WERI-Rb-1 (cell line): ENCODE measurements at regions not wholly inside any gene's neighbourhood (a gene's known extent, or its start where the extent isn't known, plus 50 kb on each side); places are given as distances from the start of the nearest gene placed in this dataset.

Experiments
- DNase-seq: peaks from one replicate; pipeline ENCODE4 v3.0.0-alpha.2; 2020
- H3K27ac ChIP-seq: fragments of 250-450 bp; sonication (Bioruptor Pico); 2 replicates; pipeline ENCODE4 v1.5.1; 2020; ENCODE audit warnings: mild to moderate bottlenecking, moderate library complexity
- H3K27me3 ChIP-seq: fragments of 250-450 bp; sonication (Bioruptor Pico); 2 replicates; pipeline ENCODE4 v1.5.1; 2021; ENCODE audit warnings: mild to moderate bottlenecking, low read depth, moderate library complexity; ENCODE audit not compliant: insufficient read depth, severe bottlenecking
- H3K36me3 ChIP-seq: fragments of 250-450 bp; sonication (Bioruptor Pico); 2 replicates; pipeline ENCODE4 v1.5.1; 2020; ENCODE audit warnings: mild to moderate bottlenecking, moderate library complexity
- H3K4me3 ChIP-seq: 2 replicates; pipeline ENCODE4 v1.5.1; 2011; ENCODE audit warnings: low read depth, mild to moderate bottlenecking, control low read depth, low read length
- H3K9me3 ChIP-seq: fragments of 250-450 bp; sonication (Bioruptor Pico); 2 replicates; pipeline ENCODE4 v1.5.1; 2021; ENCODE audit warnings: mild to moderate bottlenecking, moderate library complexity; ENCODE audit not compliant: severe bottlenecking
- TF ChIP-seq, protein P1 (sequence below): IDR thresholded peaks from 2 replicates; pipeline ENCODE4 v1.5.1; 2011; ENCODE audit warnings: low read depth, mild to moderate bottlenecking, control low read depth, inconsistent platforms, low read length

DNA sequence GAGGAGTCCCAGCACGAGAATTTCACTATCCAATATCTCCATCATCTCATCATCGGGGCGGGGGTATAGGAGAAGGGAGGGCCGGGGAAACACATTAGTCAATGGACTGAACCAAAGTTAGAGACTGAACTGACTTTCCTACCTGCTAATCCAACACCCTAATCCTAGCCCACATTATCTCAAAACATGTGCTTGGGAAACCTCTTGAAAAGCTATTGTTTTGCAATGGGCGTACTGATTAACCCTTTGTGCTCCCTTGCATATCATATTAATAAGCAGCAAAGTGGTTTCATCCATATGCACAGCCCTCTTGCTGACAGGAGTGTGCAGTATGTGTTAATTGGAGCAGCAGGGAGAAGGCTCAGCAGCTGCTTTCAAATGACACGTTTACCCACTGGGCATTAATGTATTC lies 125.7 kb upstream of the GRIP1 start:
- Histone ChIP-seq H3K4me3 (no peak overlapping the region), H3K9me3 (no peaks in the 10 kb centered on the region), H3K27ac (no peak overlapping the region), H3K36me3 (no peaks in the 10 kb centered on the region), H3K27me3 (no peaks in the 10 kb centered on the region)
- TF ChIP-seq, protein P1, sequence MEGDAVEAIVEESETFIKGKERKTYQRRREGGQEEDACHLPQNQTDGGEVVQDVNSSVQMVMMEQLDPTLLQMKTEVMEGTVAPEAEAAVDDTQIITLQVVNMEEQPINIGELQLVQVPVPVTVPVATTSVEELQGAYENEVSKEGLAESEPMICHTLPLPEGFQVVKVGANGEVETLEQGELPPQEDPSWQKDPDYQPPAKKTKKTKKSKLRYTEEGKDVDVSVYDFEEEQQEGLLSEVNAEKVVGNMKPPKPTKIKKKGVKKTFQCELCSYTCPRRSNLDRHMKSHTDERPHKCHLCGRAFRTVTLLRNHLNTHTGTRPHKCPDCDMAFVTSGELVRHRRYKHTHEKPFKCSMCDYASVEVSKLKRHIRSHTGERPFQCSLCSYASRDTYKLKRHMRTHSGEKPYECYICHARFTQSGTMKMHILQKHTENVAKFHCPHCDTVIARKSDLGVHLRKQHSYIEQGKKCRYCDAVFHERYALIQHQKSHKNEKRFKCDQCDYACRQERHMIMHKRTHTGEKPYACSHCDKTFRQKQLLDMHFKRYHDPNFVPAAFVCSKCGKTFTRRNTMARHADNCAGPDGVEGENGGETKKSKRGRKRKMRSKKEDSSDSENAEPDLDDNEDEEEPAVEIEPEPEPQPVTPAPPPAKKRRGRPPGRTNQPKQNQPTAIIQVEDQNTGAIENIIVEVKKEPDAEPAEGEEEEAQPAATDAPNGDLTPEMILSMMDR: no peak
- DNase-seq: no peak

DNA sequence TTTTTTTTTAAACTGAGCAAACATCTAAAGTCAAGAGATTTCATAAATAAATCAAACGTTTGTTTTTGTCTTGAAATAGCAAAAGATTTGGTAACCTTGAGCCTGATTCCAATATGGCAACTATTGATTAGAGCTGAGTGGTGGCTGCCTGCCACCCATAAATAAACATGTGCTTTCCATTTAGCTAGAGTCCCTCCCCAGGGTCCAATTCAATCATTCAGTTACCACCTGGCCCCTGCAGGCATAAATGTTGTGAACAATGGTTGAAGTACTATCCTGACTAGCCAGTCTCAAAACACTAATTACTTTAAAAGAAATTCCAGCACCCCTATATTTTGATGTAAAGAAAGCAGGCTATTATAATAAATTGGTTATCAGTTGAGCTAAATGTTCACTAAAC lies 129.7 kb upstream of the GRIP1 start:
- no peak for DNase-seq
- H3K27ac ChIP-seq: no peak overlapping the region
- TF ChIP-seq, protein P1: no peak
- H3K9me3 ChIP-seq: no peaks in the 10 kb centered on the region
- no peaks in the 10 kb centered on the region for H3K36me3 ChIP-seq
- H3K4me3 ChIP-seq: no peak overlapping the region
- no peaks in the 10 kb centered on the region for H3K27me3 ChIP-seq

DNA sequence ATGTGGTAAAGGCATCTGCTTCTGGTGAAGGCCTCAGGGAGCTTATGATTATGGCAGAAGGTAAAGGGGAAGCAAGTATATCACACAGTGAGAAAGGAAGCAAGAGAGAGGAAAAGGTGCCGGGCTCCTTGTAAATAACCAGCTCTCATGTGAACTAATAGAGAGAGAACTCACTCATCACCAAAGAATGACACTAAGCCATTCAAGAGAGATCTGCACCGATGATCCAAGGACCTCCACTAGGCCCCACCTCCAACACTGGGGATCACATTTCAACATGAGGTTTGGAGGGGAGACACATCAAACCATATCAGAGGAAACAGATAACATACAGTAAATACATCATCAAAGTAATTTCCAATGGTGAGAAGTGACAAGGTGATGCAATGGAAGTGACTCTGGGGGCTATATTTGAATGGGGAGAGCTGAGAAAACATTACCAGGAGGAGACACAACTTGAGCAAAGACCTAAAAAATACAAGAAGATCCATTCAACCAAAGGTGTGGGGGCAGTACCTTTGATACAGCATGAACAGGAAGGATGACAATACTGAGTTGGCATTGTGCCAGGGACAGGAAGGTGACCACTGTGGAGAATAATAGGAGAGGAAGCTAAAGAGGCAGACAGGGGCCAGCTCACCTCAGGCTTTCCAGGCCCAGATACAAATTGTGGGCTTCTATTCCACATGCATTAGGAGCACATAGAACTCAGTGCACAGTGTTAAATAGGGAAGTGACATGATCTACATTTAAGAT lies 134.4 kb upstream of the GRIP1 start:
- Histone ChIP-seq H3K27ac (no peak overlapping the region), H3K27me3 (no peaks in the 10 kb centered on the region), H3K4me3 (no peak overlapping the region), H3K9me3 (no peaks in the 10 kb centered on the region), H3K36me3 (no peaks in the 10 kb centered on the region)
- DNase-seq: no peak
- TF ChIP-seq, protein P1: no peak

DNA sequence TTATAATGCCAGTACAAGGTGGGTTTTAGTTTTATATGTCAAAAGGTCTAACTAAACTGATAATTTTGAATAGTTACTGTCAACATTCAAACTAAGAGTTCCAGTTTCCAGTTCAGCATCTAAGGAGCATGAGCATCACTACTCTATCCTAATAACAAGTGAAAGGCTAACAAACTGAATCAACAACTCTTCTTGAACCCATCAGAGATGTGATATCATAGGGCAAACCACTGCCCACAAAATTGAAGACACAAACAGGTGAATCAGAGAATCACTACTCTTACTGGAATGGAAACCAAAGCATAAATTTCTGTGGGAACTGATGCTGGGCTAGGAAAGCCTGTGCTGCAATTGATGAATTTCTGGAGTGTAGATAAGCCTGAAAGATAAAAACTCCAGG lies 140.7 kb upstream of the GRIP1 start:
- Histone ChIP-seq H3K9me3 (no peaks in the 10 kb centered on the region), H3K36me3 (no peaks in the 10 kb centered on the region), H3K4me3 (no peak overlapping the region), H3K27me3 (no peaks in the 10 kb centered on the region), H3K27ac (no peak overlapping the region)
- TF ChIP-seq, protein P1: no peak
- no peak for DNase-seq

DNA sequence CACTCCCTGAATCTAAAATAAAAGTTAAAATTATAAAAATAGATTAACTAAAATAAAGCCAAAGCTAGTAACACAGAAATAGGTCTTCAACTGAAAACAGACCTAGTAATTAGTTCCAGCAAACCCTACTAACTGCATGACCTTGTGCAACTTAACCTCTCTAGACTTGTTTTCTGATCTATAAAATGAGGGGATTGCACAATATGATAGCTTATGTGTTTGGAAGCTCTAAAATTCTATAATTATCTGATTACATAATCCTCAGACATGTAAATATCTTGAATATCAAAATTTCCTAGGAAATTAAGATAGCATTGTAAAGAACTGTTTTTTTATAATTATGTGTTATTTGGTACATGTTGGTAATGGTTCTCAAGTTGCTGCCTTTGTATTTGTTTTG lies 144.1 kb upstream of the GRIP1 start:
- Histone ChIP-seq H3K27ac (no peak overlapping the region), H3K36me3 (no peaks in the 10 kb centered on the region), H3K27me3 (no peaks in the 10 kb centered on the region), H3K9me3 (no peaks in the 10 kb centered on the region), H3K4me3 (no peak overlapping the region)
- no peak for DNase-seq
- TF ChIP-seq, protein P1: no peak
